Stimulated activated CD4-positive, alpha-beta T cell treated with anti-CD3 and anti-CD28 coated beads, Interleukin-2, amount 100 ng/mL, for 4 hours (primary cell): ENCODE measurements at regions not wholly inside any gene's neighbourhood (a gene's known extent, or its start where the extent isn't known, plus 50 kb on each side); places are given as distances from the start of the nearest gene placed in this dataset.

Source experiments
- DNase-seq: peaks from one replicate; pipeline ENCODE4 v3.0.0-alpha.2; 2020; ENCODE audit warnings: low read depth

GRCh38 chr2:145511946-145512345, 992.0 kb upstream of the ZEB2 start:
- DNase-seq = no peak

- DNase-seq = no peak
Observed at GRCh38 chr2:145503511-145503910, 983.6 kb upstream of the ZEB2 start.

GRCh38 chr2:145501920-145502319, 982.0 kb upstream of the ZEB2 start:
- DNase-seq = no peak

- DNase-seq = no peak
Observed at GRCh38 chr2:145495590-145495989, 975.7 kb upstream of the ZEB2 start.

DNA sequence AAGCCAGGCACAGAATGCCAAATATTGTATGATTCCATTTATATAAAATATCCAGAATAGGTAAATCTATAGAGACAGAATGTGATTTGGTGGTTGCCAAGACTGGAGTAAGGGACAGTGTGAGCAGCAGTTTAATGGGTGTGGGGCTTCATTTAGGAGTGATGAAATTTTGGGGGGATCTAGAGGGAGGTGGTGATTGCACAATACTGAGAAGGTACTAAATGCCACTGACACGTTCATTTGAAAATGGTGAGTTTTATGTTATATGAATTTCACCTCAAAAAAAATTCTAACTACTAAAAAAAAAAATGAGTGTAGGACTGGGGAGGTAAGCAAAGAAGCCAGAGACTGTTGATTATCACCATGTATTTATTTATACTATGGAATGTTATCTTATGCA, 974.5 kb upstream of the ZEB2 start:
- DNase-seq = no peak

DNA sequence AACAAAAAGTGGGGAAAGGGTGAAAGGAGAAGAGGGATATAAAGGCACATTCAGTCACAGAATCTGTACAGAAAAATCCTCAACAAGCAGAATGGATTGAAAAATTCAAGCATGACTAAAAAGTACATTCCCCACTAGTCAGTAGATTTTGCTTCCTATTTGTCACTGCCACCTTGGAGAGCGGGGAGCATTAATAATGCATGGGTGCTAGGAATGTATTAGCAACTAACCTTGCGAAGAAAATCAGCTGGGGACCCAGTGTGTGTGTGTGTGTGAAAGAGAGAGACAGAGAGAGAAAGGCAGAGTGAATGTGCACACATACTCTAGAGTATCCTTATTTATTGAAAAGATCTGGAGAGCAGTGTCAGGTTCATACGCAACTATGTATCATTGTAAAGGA, 968.7 kb upstream of the ZEB2 start:
- DNase-seq = no peak

DNA sequence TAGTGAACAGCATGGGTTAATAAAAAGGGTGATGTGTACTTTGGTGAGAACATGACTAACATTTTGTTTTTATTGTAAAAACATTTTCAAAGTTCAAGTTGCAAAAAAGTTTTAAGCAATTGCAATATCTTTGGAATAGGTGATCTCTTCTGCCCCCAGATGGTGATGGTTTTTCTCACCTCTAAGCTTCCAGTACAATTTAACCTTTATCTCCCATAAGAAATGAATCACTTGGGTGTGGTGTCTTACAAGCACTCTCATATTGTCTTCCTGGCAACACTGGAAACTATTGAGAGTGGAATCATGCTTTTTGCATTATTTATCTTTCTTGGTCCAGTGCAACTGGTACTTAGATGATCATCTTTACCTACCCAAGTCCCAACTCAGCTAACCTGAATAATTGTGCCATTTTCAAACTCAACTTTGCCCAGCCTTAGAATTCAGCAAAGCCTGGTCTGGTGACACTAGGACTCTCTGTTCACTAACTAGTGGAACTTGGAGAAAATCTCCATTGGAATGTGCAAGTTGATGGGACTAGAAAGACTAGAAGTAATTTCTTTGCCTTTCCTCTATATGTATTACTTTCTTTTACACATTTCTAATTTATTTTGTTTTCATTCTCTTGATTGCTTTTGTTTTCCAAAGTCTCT, 964.7 kb upstream of the ZEB2 start:
- DNase-seq = no peak

GRCh38 chr2:145483854-145484253, 963.9 kb upstream of the ZEB2 start:
- no peak for DNase-seq

DNA sequence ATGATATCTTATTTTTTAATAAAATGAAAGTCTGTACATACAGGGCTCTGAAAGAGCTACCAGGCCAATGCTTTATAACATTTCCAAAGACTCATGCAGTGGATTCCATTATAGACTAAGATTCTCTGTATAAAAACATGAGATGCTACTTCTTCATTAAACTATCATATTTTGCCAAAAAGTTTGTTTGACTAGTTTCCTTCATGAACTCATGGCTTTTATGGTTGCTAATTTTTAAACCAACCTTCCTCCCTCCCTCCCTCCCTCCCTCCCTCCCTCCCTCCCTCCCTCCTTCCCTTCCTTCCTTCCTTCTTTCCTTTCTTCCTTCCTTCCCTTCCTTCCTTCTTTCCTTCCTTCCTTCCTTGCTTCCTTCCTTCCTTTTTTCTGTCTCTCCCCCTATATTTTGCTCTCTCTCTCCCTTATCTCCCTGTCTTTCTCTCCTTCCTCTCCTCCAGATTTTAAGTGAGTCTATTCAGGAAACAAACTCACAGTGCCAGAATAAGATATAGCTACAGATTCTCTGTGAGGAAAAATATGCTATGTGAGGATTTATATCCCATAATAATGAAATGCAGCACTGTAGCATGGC, 961.5 kb upstream of the ZEB2 start:
- DNase-seq = no peak

GRCh38 chr2:145464866-145465265, 944.9 kb upstream of the ZEB2 start:
- no peak for DNase-seq

- no peak for DNase-seq
Observed at GRCh38 chr2:145460112-145460511, 940.2 kb upstream of the ZEB2 start.

DNA sequence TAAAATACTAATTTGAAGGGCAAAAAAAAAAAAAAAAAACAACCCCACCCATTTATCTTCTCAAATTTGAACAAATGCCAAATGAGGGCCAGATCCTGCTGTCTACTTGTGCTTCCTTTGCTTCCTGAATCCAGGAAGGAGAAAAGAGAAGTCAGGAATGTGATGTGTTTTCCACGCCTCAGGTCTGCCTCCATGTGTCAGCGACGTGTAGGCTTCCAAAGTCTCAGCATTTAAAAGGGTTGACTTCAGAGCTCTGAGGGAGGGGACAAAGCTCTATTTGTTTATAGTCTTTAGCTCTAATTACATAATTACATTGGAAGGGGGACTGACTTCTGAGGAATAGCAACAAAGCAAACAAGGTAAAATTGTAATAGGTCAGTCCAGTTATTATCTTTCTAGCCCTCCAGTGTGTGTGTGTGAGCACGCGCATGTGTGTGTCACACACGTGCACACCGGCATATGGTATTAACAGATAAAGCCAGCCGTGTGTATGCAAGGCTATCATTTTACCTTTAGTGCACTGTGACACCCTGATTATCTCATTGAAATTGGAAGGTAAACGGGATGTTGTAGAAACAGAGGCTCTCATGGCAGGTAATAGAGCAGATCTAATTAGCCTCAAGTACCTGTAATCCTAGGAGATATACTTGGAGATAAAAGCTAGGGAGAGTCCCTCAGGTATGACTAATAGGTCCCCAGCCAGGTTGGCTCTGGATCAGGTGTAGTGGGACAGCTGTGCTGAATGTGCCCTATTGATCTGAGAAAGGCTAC, 911.4 kb upstream of the ZEB2 start:
- no peak for DNase-seq

DNA sequence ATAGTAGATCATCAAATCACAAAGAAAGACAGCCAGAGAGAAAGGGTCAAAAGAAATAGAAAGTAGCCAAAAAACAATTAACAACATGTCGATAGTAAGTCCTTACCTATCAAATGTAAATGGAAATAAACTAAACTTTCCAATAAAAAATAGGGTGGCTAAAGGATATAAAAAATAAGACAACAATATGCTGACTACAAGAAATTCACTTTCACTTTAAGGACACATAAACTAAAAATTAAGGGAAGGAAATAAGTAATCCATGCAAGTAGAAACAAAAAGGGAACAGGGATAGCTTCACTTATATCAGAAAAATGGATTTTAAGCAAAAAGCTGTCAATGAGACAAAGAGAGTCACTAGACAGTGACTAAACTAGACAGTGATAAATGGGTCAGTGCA, 903.9 kb upstream of the ZEB2 start:
- DNase-seq = no peak

DNA sequence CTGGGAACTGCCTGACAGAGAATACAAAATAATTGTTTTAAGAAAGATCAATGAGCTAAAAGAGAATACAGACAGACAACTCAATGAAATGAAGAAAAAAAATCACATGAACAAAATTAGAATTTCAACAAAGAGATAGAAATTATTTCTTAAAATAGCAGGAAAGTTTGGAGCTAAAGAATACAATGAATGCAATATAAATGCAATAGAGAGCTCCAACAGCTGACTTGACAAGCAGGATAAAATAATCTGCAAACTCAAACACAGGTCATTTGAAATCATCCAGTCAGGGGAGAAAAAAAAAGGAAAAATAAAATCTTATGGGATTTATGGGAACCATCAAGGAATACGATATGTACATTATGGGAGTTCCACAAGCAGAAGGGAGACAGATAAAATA, 902.7 kb upstream of the ZEB2 start:
- no peak for DNase-seq

- no peak for DNase-seq
Observed at GRCh38 chr2:145421841-145422240, 901.9 kb upstream of the ZEB2 start.

DNA sequence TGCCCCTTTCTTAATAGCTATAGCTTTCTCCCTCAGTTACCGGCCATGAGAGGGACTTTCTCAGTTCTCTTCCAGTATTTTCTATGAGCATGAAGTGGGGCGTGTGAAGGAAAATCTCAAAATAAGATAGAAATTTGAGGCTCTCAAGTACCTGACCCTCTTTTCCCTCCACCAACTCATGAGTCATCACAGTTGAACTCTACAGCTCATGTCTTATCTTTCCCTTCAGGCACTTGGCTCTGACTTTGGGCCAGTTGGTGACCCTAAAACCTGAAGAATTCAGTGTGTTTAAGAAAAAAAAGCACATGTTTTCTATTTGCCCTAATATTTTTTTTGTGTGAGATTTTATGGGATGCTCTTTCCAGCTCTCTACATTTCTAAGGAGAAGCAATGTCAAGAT, 896.7 kb upstream of the ZEB2 start:
- no peak for DNase-seq

GRCh38 chr2:145415151-145415550, 895.2 kb upstream of the ZEB2 start:
- DNase-seq = no peak

- no peak for DNase-seq
Observed at GRCh38 chr2:145413261-145414030, 893.5 kb upstream of the ZEB2 start.

- no peak for DNase-seq
Observed at GRCh38 chr2:145412155-145412554, 892.2 kb upstream of the ZEB2 start.

- no peak for DNase-seq
Observed at GRCh38 chr2:145411493-145411892, 891.6 kb upstream of the ZEB2 start.

DNA sequence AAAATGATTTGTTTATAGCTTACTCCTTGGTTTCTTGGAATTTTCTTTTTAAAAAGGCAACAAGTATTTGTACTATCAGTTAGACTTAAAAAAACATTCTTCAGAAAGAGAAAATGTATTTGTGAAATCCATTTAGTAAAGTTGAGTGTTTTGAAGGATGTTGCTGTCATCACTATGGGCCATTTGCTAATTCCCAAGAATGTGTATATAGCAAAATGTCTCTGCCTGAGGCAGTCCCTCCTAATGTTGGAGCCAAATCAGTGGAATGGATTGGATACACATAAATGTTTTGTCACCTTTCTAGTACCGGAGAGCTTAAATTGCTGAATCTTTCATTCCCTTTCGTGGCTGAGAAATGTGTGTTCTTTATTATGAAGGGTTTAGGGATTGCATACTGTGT, 890.2 kb upstream of the ZEB2 start:
- no peak for DNase-seq

DNA sequence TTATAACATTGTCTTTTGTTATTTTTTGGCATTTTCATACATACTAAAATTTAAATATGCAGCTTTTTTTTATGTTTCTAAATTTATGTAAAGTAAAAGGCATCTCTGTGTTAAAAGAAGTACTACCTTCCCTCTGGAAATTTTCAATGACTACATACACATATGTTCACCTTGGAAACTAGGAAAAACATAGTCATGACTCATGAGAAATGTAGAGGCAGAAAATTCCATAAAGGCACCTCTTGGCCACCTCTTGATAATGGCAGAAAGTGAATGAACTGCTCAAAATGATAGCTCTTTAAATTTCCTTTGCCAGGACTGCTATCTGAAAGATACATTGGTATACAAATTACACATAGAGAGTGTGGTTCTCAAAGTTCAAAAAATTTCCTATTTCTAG, 889.1 kb upstream of the ZEB2 start:
- no peak for DNase-seq

- no peak for DNase-seq
Observed at GRCh38 chr2:145404690-145405089, 884.8 kb upstream of the ZEB2 start.
